Thoracic aorta (tissue), 2 donors: ENCODE measurements at regions not wholly inside any gene's neighbourhood (a gene's known extent, or its start where the extent isn't known, plus 50 kb on each side); places are given as distances from the start of the nearest gene placed in this dataset.

Experiments used
- ATAC-seq: fragments of 150-250 bp; one replicate; pipeline ENCODE4 v1.8.0; 2017; ENCODE audit warnings: low read depth; ENCODE audit not compliant: insufficient number of reproducible peaks, low FRiP score
- DNase-seq: peaks from one replicate; pipeline ENCODE4 v3.0.0-alpha.2; 2020; ENCODE audit warnings: low spot score
- H3K27ac ChIP-seq, 2 donors: fragments of 200-600 bp; sonication (generic); 1 replicate in 1 of 2; 2 replicates in 1 of 2; pipeline ENCODE4 v1.5.1; 2016; ENCODE audit warnings: mild to moderate bottlenecking in 2 of 2, moderate library complexity in 2 of 2
- H3K27me3 ChIP-seq: fragments of 200-600 bp; sonication (generic); replicated peaks from 2 replicates; pipeline ENCODE4 v1.6.0; 2016; ENCODE audit warnings: mild to moderate bottlenecking; ENCODE audit not compliant: insufficient read depth
- H3K36me3 ChIP-seq: fragments of 200-600 bp; sonication (generic); one replicate; pipeline ENCODE4 v1.5.1; 2016
- H3K4me1 ChIP-seq, 2 donors: fragments of 200-600 bp; sonication (generic); 1 replicate in 1 of 2; 2 replicates in 1 of 2; pipeline versions ENCODE4 v1.5.1 to v1.6.0; 2016; ENCODE audit warnings: low read depth in 2 of 2, mild to moderate bottlenecking in 1 of 2; ENCODE audit not compliant: control insufficient read depth in 1 of 2
- H3K4me3 ChIP-seq: fragments of 200-600 bp; sonication (generic); 2 replicates; pipeline ENCODE4 v1.5.1; 2016; ENCODE audit warnings: mild to moderate bottlenecking
- H3K9me3 ChIP-seq: fragments of 200-600 bp; sonication (generic); 2 replicates; pipeline ENCODE4 v1.5.1; 2016
- CTCF ChIP-seq: fragments of 200-600 bp; sonication (generic); IDR thresholded peaks from one replicate; pipeline ENCODE4 v1.5.1; 2019; ENCODE audit warnings: antibody characterized with exemption

- no peaks in the 10 kb centered on the region for H3K27me3 ChIP-seq
- H3K27ac ChIP-seq, result no peak overlapping the region
- DNase-seq (no peak), ATAC-seq (no peak)
- H3K9me3 ChIP-seq, result no peaks in the 10 kb centered on the region
- H3K36me3 ChIP-seq, result no peaks in the 10 kb centered on the region
- no peak for TF ChIP-seq CTCF
- no peak overlapping the region for H3K4me3 ChIP-seq
- H3K4me1 ChIP-seq, result no peaks in the 10 kb centered on the region
These were observed 134.1 kb upstream of the PLSCR5 start for GRCh38 chr3:146739203-146739671.

- TF ChIP-seq CTCF, result no peak
- Histone ChIP-seq H3K27me3 (no peaks in the 10 kb centered on the region), H3K9me3 (no peaks in the 10 kb centered on the region), H3K4me1 (no peaks in the 10 kb centered on the region), H3K36me3 (no peaks in the 10 kb centered on the region), H3K4me3 (no peak overlapping the region), H3K27ac (no peak overlapping the region)
- DNase-seq (no peak), ATAC-seq (no peak)
These were observed 127.2 kb upstream of the PLSCR5 start for GRCh38 chr3:146732325-146732724.

GRCh38 chr3:146715170-146715569 lies 110.0 kb upstream of the PLSCR5 start:
- TF ChIP-seq CTCF, result no peak
- Histone ChIP-seq H3K9me3 (no peaks in the 10 kb centered on the region), H3K4me1 (no peaks in the 10 kb centered on the region), H3K4me3 (no peak overlapping the region), H3K27ac (no peak overlapping the region), H3K36me3 (no peaks in the 10 kb centered on the region), H3K27me3 (no peaks in the 10 kb centered on the region)
- DNase-seq (no peak), ATAC-seq (no peak)

- Histone ChIP-seq H3K9me3 (no peaks in the 10 kb centered on the region), H3K4me1 (no peaks in the 10 kb centered on the region), H3K36me3 (no peaks in the 10 kb centered on the region), H3K27me3 (no peaks in the 10 kb centered on the region), H3K27ac (no peak overlapping the region), H3K4me3 (no peak overlapping the region)
- TF ChIP-seq CTCF, result no peak
- no peak for ATAC-seq
- no peak for DNase-seq
These were observed 107.7 kb upstream of the PLSCR5 start for GRCh38 chr3:146712806-146713205.

- TF ChIP-seq CTCF, result no peak
- no peak overlapping the region for H3K27ac ChIP-seq
- no peaks in the 10 kb centered on the region for H3K9me3 ChIP-seq
- H3K4me1 ChIP-seq, result no peaks in the 10 kb centered on the region
- no peaks in the 10 kb centered on the region for H3K36me3 ChIP-seq
- no peaks in the 10 kb centered on the region for H3K27me3 ChIP-seq
- no peak overlapping the region for H3K4me3 ChIP-seq
- ATAC-seq, result no peak
- DNase-seq, result no peak
These were observed 104.8 kb upstream of the PLSCR5 start for GRCh38 chr3:146709969-146710368.
